ENCODE measurements at regions not wholly inside any gene's neighbourhood (a gene's known extent, or its start where the extent isn't known, plus 50 kb on each side); places are given as distances from the start of the nearest gene placed in this dataset.

DNA sequence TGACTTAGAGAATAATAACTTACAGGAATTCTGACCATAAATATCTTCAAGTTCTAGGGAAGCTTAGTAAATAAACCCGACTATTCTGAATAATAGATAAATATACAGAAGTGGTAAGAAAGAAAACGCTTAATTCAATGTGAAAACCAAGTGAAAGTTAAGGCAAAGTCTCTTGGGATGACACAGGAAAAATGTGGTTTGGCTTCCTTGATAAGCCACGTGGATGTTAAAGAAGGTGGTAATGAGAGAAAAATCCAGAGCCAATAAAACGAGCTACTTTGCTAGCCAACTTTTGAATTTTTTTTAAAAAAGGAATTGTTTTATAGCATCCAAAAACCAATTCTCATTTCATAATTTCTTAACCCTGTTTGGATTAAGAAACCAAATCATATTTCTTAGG lies 166.2 kb upstream of the VRK2 start:
- no peaks in the 10 kb centered on the region for H4K20me1 ChIP-seq (replicated peaks; ENCODE audit: control insufficient read depth, extremely low read depth, insufficient read depth, low read length)
- no peak for FAIRE-seq
- no peak overlapping the region for H3K9ac ChIP-seq (replicated peaks; ENCODE audit: extremely low read depth, insufficient read depth, low read length)
- intact Hi-C loops (cut with micrococcal nuclease) (no loop called here), dilution Hi-C loops (cut with MboI; ENCODE audit: extremely low pct_ligation_motif_present, low sequenced_read_pairs) (no loop called here)
- ChIA-PET POLR2A (no interaction called here), CTCF (no interaction called here)
- H3K27ac ChIP-seq (ENCODE audit: insufficient read depth, low read depth, low read length) = no peak overlapping the region
- TF ChIP-seq JUN (IDR thresholded peaks at IDR 0.05; ENCODE audit: borderline replicate concordance, insufficient read depth, insufficient read length, low read depth) = no peak
- TF ChIP-seq POLR2A (IDR thresholded peaks at IDR 0.05; ENCODE audit: low read depth, low read length) = no peak
- no peaks in the 10 kb centered on the region for H3K27me3 ChIP-seq (ENCODE audit: control insufficient read depth in 2 of 2, insufficient read depth in 2 of 2, low read length in 2 of 2)
- BruUV-seq (replicated peaks) = no TSS peak
- no peaks in the 10 kb centered on the region for H3K36me3 ChIP-seq (ENCODE audit: control insufficient read depth in 2 of 2, extremely low read depth in 1 of 2, insufficient read depth in 2 of 2, low read length in 2 of 2)
- no peaks in the 10 kb centered on the region for H3K4me1 ChIP-seq (ENCODE audit: control insufficient read depth, extremely low read depth, insufficient read depth, low read length)
- no peak overlapping the region for H3K4me3 ChIP-seq (replicated peaks in 1 of 3; ENCODE audit: insufficient read depth in 1 of 3, low read depth in 1 of 3, low read length in 3 of 3)
- H3K9me1 ChIP-seq (replicated peaks; ENCODE audit: control insufficient read depth, extremely low read depth, insufficient read depth, low read length) = no peaks in the 10 kb centered on the region
- H3K79me2 ChIP-seq (ENCODE audit: control insufficient read depth, insufficient read depth, low read length) = no peaks in the 10 kb centered on the region
- no peak overlapping the region for H2AFZ ChIP-seq (ENCODE audit: low read depth, low read length)
- no peaks in the 10 kb centered on the region for H3K9me3 ChIP-seq (replicated peaks; ENCODE audit: control insufficient read depth, insufficient read depth, low read length)
- H3K4me2 ChIP-seq (ENCODE audit: insufficient read depth, low read length) = no peak overlapping the region
- no peak for DNase-seq (ENCODE audit: low read depth, low spot score)

DNA sequence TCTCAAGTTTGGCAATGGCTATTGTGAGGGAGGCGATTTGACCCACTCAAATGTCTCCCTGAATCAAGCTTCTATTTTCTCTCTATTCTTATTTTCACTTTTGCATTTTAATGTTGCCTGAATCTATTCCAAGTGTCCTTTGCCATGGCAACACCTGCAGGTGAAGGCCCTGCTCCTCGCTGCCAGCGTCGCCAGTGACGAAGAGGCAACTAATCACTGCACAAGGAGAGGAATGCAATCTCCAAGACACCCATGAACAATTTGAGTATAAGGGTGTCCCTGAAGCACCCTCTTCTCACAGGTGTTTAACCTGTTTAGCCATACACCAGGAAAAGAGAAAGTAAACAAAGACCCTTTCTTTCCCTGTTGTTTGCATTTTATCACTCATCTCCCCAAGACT lies 165.6 kb upstream of the VRK2 start:
- Histone ChIP-seq H3K36me3 (ENCODE audit: control insufficient read depth in 2 of 2, extremely low read depth in 1 of 2, insufficient read depth in 2 of 2, low read length in 2 of 2) (no peaks in the 10 kb centered on the region), H3K9me3 (replicated peaks; ENCODE audit: control insufficient read depth, insufficient read depth, low read length) (no peaks in the 10 kb centered on the region), H3K79me2 (ENCODE audit: control insufficient read depth, insufficient read depth, low read length) (no peaks in the 10 kb centered on the region), H3K4me1 (ENCODE audit: control insufficient read depth, extremely low read depth, insufficient read depth, low read length) (no peaks in the 10 kb centered on the region), H3K9ac (replicated peaks; ENCODE audit: extremely low read depth, insufficient read depth, low read length) (no peak overlapping the region), H4K20me1 (replicated peaks; ENCODE audit: control insufficient read depth, extremely low read depth, insufficient read depth, low read length) (no peaks in the 10 kb centered on the region), H3K9me1 (replicated peaks; ENCODE audit: control insufficient read depth, extremely low read depth, insufficient read depth, low read length) (no peaks in the 10 kb centered on the region), H3K4me3 (replicated peaks in 1 of 3; ENCODE audit: insufficient read depth in 1 of 3, low read depth in 1 of 3, low read length in 3 of 3) (no peak overlapping the region), H2AFZ (ENCODE audit: low read depth, low read length) (no peak overlapping the region), H3K4me2 (ENCODE audit: insufficient read depth, low read length) (no peak overlapping the region), H3K27ac (ENCODE audit: insufficient read depth, low read depth, low read length) (no peak overlapping the region), H3K27me3 (ENCODE audit: control insufficient read depth in 2 of 2, insufficient read depth in 2 of 2, low read length in 2 of 2) (no peaks in the 10 kb centered on the region)
- ChIA-PET CTCF (no interaction called here), POLR2A (no interaction called here)
- dilution Hi-C loops (cut with MboI; ENCODE audit: extremely low pct_ligation_motif_present, low sequenced_read_pairs) (no loop called here), intact Hi-C loops (cut with micrococcal nuclease) (no loop called here)
- TF ChIP-seq POLR2AphosphoS5 (IDR thresholded peaks at IDR 0.05; ENCODE audit: insufficient read depth, low read depth, low read length) (no peak), MYC (IDR thresholded peaks at IDR 0.05; ENCODE audit: low read depth, low read length) (no peak), GATA2 (IDR thresholded peaks at IDR 0.05; ENCODE audit: insufficient read depth, insufficient read length, low read depth, low read length) (no peak), JUN (IDR thresholded peaks at IDR 0.05; ENCODE audit: borderline replicate concordance, insufficient read depth, insufficient read length, low read depth) (no peak), POLR2A (IDR thresholded peaks at IDR 0.05; ENCODE audit: low read depth, low read length) (no peak), FOS (IDR thresholded peaks at IDR 0.05; ENCODE audit: borderline replicate concordance, insufficient read depth, low read length) (no peak), EZH2 (IDR thresholded peaks at IDR 0.05; ENCODE audit: borderline replicate concordance, low read depth, low read length, severe bottlenecking) (no peak)
- TF ChIP-seq, protein P1, sequence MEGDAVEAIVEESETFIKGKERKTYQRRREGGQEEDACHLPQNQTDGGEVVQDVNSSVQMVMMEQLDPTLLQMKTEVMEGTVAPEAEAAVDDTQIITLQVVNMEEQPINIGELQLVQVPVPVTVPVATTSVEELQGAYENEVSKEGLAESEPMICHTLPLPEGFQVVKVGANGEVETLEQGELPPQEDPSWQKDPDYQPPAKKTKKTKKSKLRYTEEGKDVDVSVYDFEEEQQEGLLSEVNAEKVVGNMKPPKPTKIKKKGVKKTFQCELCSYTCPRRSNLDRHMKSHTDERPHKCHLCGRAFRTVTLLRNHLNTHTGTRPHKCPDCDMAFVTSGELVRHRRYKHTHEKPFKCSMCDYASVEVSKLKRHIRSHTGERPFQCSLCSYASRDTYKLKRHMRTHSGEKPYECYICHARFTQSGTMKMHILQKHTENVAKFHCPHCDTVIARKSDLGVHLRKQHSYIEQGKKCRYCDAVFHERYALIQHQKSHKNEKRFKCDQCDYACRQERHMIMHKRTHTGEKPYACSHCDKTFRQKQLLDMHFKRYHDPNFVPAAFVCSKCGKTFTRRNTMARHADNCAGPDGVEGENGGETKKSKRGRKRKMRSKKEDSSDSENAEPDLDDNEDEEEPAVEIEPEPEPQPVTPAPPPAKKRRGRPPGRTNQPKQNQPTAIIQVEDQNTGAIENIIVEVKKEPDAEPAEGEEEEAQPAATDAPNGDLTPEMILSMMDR (IDR thresholded peaks at IDR 0.05; ENCODE audit: extremely low read depth in 1 of 2, insufficient read depth in 1 of 2, low read depth in 1 of 2, low read length in 2 of 2) = no peak
- TF ChIP-seq, protein P2, sequence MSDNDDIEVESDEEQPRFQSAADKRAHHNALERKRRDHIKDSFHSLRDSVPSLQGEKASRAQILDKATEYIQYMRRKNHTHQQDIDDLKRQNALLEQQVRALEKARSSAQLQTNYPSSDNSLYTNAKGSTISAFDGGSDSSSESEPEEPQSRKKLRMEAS (IDR thresholded peaks at IDR 0.05; ENCODE audit: insufficient read depth, insufficient read length) = no peak
- FAIRE-seq = no peak
- BruUV-seq (replicated peaks) = no TSS peak
- DNase-seq (ENCODE audit: low read depth, low spot score) = no peak

Measured in endothelial cell of umbilical vein (primary cell).